Activated T-cell treated with anti-CD3 and anti-CD28 coated beads for 4 hours (primary cell): ENCODE measurements at regions not wholly inside any gene's neighbourhood (a gene's known extent, or its start where the extent isn't known, plus 50 kb on each side); places are given as distances from the start of the nearest gene placed in this dataset.

Experiments used
- DNase-seq: peaks from one replicate; pipeline ENCODE4 v3.0.0-alpha.2; 2020

GRCh38 chr20:48324744-48325143 is 503.1 kb downstream of the PREX1 start:
- no peak for DNase-seq

- no peak for DNase-seq
These were observed 506.5 kb downstream of the PREX1 start for GRCh38 chr20:48321271-48321670.

- no peak for DNase-seq
These were observed 507.7 kb downstream of the PREX1 start for GRCh38 chr20:48319943-48320584.

GRCh38 chr20:48317578-48317977 is 510.2 kb downstream of the PREX1 start:
- DNase-seq, result no peak

- DNase-seq, result no peak
These were observed 512.7 kb downstream of the PREX1 start for GRCh38 chr20:48314925-48315592.

- DNase-seq, result no peak
These were observed 514.5 kb downstream of the PREX1 start for GRCh38 chr20:48313324-48313723.

GRCh38 chr20:48311956-48312355 is 515.8 kb downstream of the PREX1 start:
- DNase-seq, result no peak

- DNase-seq, result no peak
These were observed 517.5 kb downstream of the PREX1 start for GRCh38 chr20:48310305-48310704.

GRCh38 chr20:48309293-48309692 is 518.5 kb downstream of the PREX1 start:
- no peak for DNase-seq

- no peak for DNase-seq
These were observed 518.9 kb downstream of the PREX1 start for GRCh38 chr20:48308882-48309281.

GRCh38 chr20:48308232-48308781 is 519.5 kb downstream of the PREX1 start:
- DNase-seq, result no peak

GRCh38 chr20:48307277-48307676 is 520.5 kb downstream of the PREX1 start:
- no peak for DNase-seq

GRCh38 chr20:48302844-48303542 is 517.7 kb upstream of the SULF2 start:
- no peak for DNase-seq

GRCh38 chr20:48302149-48302548 is 516.9 kb upstream of the SULF2 start:
- DNase-seq, result no peak

GRCh38 chr20:48301189-48301588 is 515.9 kb upstream of the SULF2 start:
- DNase-seq, result no peak

- DNase-seq, result no peak
These were observed 515.2 kb upstream of the SULF2 start for GRCh38 chr20:48300529-48300928.

- no peak for DNase-seq
These were observed 513.7 kb upstream of the SULF2 start for GRCh38 chr20:48298851-48299484.

- DNase-seq, result no peak
These were observed 513.2 kb upstream of the SULF2 start for GRCh38 chr20:48298433-48298832.

GRCh38 chr20:48295966-48296421 is 510.7 kb upstream of the SULF2 start:
- DNase-seq, result no peak

GRCh38 chr20:48295445-48295903 is 510.2 kb upstream of the SULF2 start:
- DNase-seq, result no peak

- no peak for DNase-seq
These were observed 509.7 kb upstream of the SULF2 start for GRCh38 chr20:48294942-48295341.

GRCh38 chr20:48294196-48294595 is 508.9 kb upstream of the SULF2 start:
- DNase-seq, result no peak

GRCh38 chr20:48293671-48294070 is 508.4 kb upstream of the SULF2 start:
- DNase-seq, result no peak
